Esophagus squamous epithelium (tissue), 5 donors: ENCODE measurements at regions not wholly inside any gene's neighbourhood (a gene's known extent, or its start where the extent isn't known, plus 50 kb on each side); places are given as distances from the start of the nearest gene placed in this dataset.
A peak's percentile ranks its signal among the peaks of the same experiment; 100 is the strongest.

Source experiments
- DNase-seq: peaks from one replicate; lab custom pipeline; 2025; lab: John Stamatoyannopoulos, UW
- H3K27ac ChIP-seq, 4 donors: fragments of 200-600 bp; sonication (generic); one replicate each; pipeline ENCODE4 v1.5.1; 2016 to 2019; ENCODE audit warnings: mild to moderate bottlenecking in 1 of 4
- H3K27me3 ChIP-seq, 4 donors: fragments of 200-600 bp; sonication (generic); 1 replicate in 3 of 4; 2 replicates in 1 of 4; pipeline versions ENCODE4 v1.5.1 to v1.6.0; 2017 to 2021; ENCODE audit warnings: antibody characterized with exemption in 1 of 4
- H3K36me3 ChIP-seq, 3 donors: fragments of 200-600 bp; sonication (generic); one replicate each; pipeline ENCODE4 v1.5.1; 2016 to 2019
- H3K4me1 ChIP-seq, 3 donors: fragments of 200-600 bp; sonication (generic); one replicate each; pipeline ENCODE4 v1.5.1; 2017 to 2019
- H3K4me3 ChIP-seq, 4 donors: fragments of 200-600 bp; sonication (generic); 1 replicate in 3 of 4; 2 replicates in 1 of 4; pipeline ENCODE4 v1.5.1; 2016 to 2019; ENCODE audit warnings: mild to moderate bottlenecking in 2 of 4, moderate library complexity in 1 of 4
- H3K9me3 ChIP-seq, 3 donors: fragments of 200-600 bp; sonication (generic); one replicate each; pipeline ENCODE4 v1.5.1; 2016 to 2019
- CTCF ChIP-seq, 6 experiments: fragments of 450-650 bp in 4 of 6; fragments of 200-600 bp in 2 of 6; sonication (generic) in 2 of 6; IDR thresholded peaks; one replicate each; pipeline ENCODE4 v1.5.1; 2016 to 2019; ENCODE audit warnings: antibody characterized with exemption in 6 of 6, mild to moderate bottlenecking in 4 of 6, moderate library complexity in 4 of 6
- POLR2A ChIP-seq, 4 donors: fragments of 450-650 bp; IDR thresholded peaks; one replicate each; pipeline ENCODE4 v1.6.1; 2017; ENCODE audit warnings: antibody characterized with exemption in 4 of 4, mild to moderate bottlenecking in 4 of 4, moderate library complexity in 3 of 4
- WGBS, 2 donors: methylation state at CpG; one replicate each; pipeline ENCODE4 v1.1.5; 2018; 5-methylcytosine and 5-hydroxymethylcytosine counted together
- intact Hi-C: fragments of 100-400 bp; cut with DNase I; formaldehyde crosslinking; loops from one replicate; pipeline ENCODE4 v1.15.0; 2022
- donor health status: DM: yes; HTN: yes; CAD: no.

- intact Hi-C loops: no loop called here
- no peak overlapping the region for H3K27ac ChIP-seq
- peak overlapping the region in 1 of 4 donors; percentile 23 for H3K4me3 ChIP-seq
- WGBS, 2 donors: 40 to 41% methylated on average over 13 of the region's 13 CpGs
- H3K4me1 ChIP-seq: peaks cover 0 to 3% (median 0%) of the 10 kb centered on the region in 3 donors
- no peak for DNase-seq
- TF ChIP-seq POLR2A (IDR thresholded peaks at IDR 0.05): no peak
- TF ChIP-seq CTCF (IDR thresholded peaks at IDR 0.05): no peak
- peaks cover 0 to 10% (median 0%) of the 10 kb centered on the region in 4 donors for H3K27me3 ChIP-seq
- H3K36me3 ChIP-seq: no peaks in the 10 kb centered on the region
- H3K9me3 ChIP-seq: no peaks in the 10 kb centered on the region
These were observed 51.2 kb upstream of the ADRA1B start for GRCh38 chr5:159864885-159865691.

GRCh38 chr5:159866093-159866492, 50.2 kb upstream of the ADRA1B start:
- Histone ChIP-seq H3K27ac (no peak overlapping the region), H3K4me1 (peaks cover 0 to 3% (median 0%) of the 10 kb centered on the region in 3 donors), H3K36me3 (no peaks in the 10 kb centered on the region), H3K27me3 (peaks cover 0 to 7% (median 0%) of the 10 kb centered on the region in 4 donors), H3K9me3 (no peaks in the 10 kb centered on the region), H3K4me3 (no peak overlapping the region)
- 66 to 76% methylated on average over 5 of the region's 5 CpGs for WGBS, 2 donors
- intact Hi-C loops: no loop called here
- TF ChIP-seq POLR2A (IDR thresholded peaks at IDR 0.05): no peak
- no peak for TF ChIP-seq CTCF (IDR thresholded peaks at IDR 0.05)
- DNase-seq: no peak
